HL-60 (cell line): ENCODE measurements at regions not wholly inside any gene's neighbourhood (a gene's known extent, or its start where the extent isn't known, plus 50 kb on each side); places are given as distances from the start of the nearest gene placed in this dataset.

Experiments
- POLR2AphosphoS5 ChIP-seq: IDR thresholded peaks from 2 replicates; pipeline ENCODE4 v1.6.1; 2012; ENCODE audit warnings: low read depth
- REST ChIP-seq: IDR thresholded peaks from 2 replicates; pipeline ENCODE4 v1.6.1; 2012; ENCODE audit warnings: low read depth; ENCODE audit not compliant: insufficient replicate concordance
- SPI1 ChIP-seq: IDR thresholded peaks from 2 replicates; pipeline ENCODE4 v1.6.1; 2012; ENCODE audit warnings: low read depth, mild to moderate bottlenecking, borderline replicate concordance
- TF ChIP-seq, protein P1 (sequence below): IDR thresholded peaks from one replicate; pipeline ENCODE4 v1.5.1; 2011; ENCODE audit warnings: low read length, control low read depth, inconsistent platforms; ENCODE audit not compliant: insufficient read depth

- TF ChIP-seq, protein P1, sequence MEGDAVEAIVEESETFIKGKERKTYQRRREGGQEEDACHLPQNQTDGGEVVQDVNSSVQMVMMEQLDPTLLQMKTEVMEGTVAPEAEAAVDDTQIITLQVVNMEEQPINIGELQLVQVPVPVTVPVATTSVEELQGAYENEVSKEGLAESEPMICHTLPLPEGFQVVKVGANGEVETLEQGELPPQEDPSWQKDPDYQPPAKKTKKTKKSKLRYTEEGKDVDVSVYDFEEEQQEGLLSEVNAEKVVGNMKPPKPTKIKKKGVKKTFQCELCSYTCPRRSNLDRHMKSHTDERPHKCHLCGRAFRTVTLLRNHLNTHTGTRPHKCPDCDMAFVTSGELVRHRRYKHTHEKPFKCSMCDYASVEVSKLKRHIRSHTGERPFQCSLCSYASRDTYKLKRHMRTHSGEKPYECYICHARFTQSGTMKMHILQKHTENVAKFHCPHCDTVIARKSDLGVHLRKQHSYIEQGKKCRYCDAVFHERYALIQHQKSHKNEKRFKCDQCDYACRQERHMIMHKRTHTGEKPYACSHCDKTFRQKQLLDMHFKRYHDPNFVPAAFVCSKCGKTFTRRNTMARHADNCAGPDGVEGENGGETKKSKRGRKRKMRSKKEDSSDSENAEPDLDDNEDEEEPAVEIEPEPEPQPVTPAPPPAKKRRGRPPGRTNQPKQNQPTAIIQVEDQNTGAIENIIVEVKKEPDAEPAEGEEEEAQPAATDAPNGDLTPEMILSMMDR = no peak
- no peak for TF ChIP-seq REST
- no peak for TF ChIP-seq POLR2AphosphoS5
- TF ChIP-seq SPI1 = no peak
Observed at GRCh38 chr18:56541340-56541739, 97.1 kb downstream of the TXNL1 start.
